Ovary (tissue), 7 donors: ENCODE measurements at regions not wholly inside any gene's neighbourhood (a gene's known extent, or its start where the extent isn't known, plus 50 kb on each side); places are given as distances from the start of the nearest gene placed in this dataset.

ENCODE experiments used
- DNase-seq, 5 donors: peaks; one replicate each; pipeline ENCODE4 v3.0.0-alpha.2; 2019 to 2020
- H3K27ac ChIP-seq, 2 donors: fragments of 200-600 bp; one replicate each; pipeline versions ENCODE4 v1.5.1 to v1.8.0; 2019 to 2022
- H3K27me3 ChIP-seq: fragments of 200-600 bp; one replicate; pipeline ENCODE4 v1.8.0; 2022
- H3K36me3 ChIP-seq: fragments of 200-600 bp; sonication (generic); one replicate; pipeline ENCODE4 v1.5.1; 2019
- H3K4me1 ChIP-seq: one replicate; pipeline ENCODE4 v1.8.1; 2013; ENCODE audit warnings: mild to moderate bottlenecking, moderate library complexity; ENCODE audit not compliant: insufficient read depth
- H3K4me3 ChIP-seq: fragments of 200-600 bp; sonication (generic); one replicate; pipeline ENCODE4 v1.5.1; 2017
- H3K9me3 ChIP-seq, 2 donors: fragments of 200-600 bp in 1 of 2; sonication (generic) in 1 of 2; one replicate each; pipeline versions ENCODE4 v1.5.1 to v1.8.1; 2013 to 2019; ENCODE audit warnings: mild to moderate bottlenecking in 1 of 2, moderate library complexity in 1 of 2
- CTCF ChIP-seq, 3 donors: fragments of 450-650 bp in 2 of 3; fragments of 200-600 bp in 1 of 3; IDR thresholded peaks; one replicate each; pipeline versions ENCODE4 v1.5.1 to v1.8.0; 2016 to 2022; ENCODE audit warnings: antibody characterized with exemption in 3 of 3, mild to moderate bottlenecking in 1 of 3
- EP300 ChIP-seq: sonication (generic); formaldehyde crosslinking; IDR thresholded peaks from one replicate; pipeline ENCODE4 v1.6.1; 2017; ENCODE audit warnings: antibody characterized with exemption
- POLR2A ChIP-seq: fragments of 450-650 bp; IDR thresholded peaks from one replicate; pipeline ENCODE4 v1.6.1; 2017; ENCODE audit warnings: antibody characterized with exemption, mild to moderate bottlenecking, moderate library complexity
- WGBS, 3 donors: extraction: QIAGEN DNeasy Blood & Tissue Kit in 1 of 3; methylation state at CpG; one replicate each; pipeline versions ENCODE4 v1.1.5 to v1.1.7; 2013 to 2017; 5-methylcytosine and 5-hydroxymethylcytosine counted together
- intact Hi-C, 4 donors: fragments of 100-400 bp; cut with DNase I; formaldehyde crosslinking; loops; one replicate each; pipeline versions ENCODE4 v1.11.0 to v1.15.1; 2022 to 2023
- donor health status: DM: no; HTN: no; CAD: no; lungs with moderate emphysema.
- donor health status: DM: no; HTN: no; CAD: no.
- donor health status: Bipolar disorder and iron deficiency.
- donor health status: DM: no; HTN: no; CAD: no.
- donor health status: DM: yes; HTN: yes; CAD: no.

GRCh38 chr2:222013889-222014288 lies 284.9 kb downstream of the PAX3 start:
- no peak overlapping the region for H3K4me3 ChIP-seq
- H3K27me3 ChIP-seq, result no peaks in the 10 kb centered on the region
- H3K36me3 ChIP-seq, result no peaks in the 10 kb centered on the region
- no peak overlapping the region for H3K27ac ChIP-seq
- no peak for DNase-seq
- no peak for TF ChIP-seq EP300
- no peak for TF ChIP-seq CTCF (IDR thresholded peaks at IDR 0.05)
- no peak for TF ChIP-seq POLR2A
- 92 to 97% (median 94%) methylated on average over 3 of the region's 3 CpGs for WGBS, 3 donors
- intact Hi-C loops, result no loop called here
- H3K4me1 ChIP-seq, result no peaks in the 10 kb centered on the region
- no peaks in the 10 kb centered on the region for H3K9me3 ChIP-seq

- no peak for DNase-seq
- intact Hi-C loops, result no loop called here
- Histone ChIP-seq H3K27me3 (no peaks in the 10 kb centered on the region), H3K36me3 (no peaks in the 10 kb centered on the region), H3K4me1 (no peaks in the 10 kb centered on the region), H3K4me3 (no peak overlapping the region), H3K9me3 (no peaks in the 10 kb centered on the region), H3K27ac (no peak overlapping the region)
- TF ChIP-seq POLR2A, result no peak
- no peak for TF ChIP-seq EP300
- no peak for TF ChIP-seq CTCF (IDR thresholded peaks at IDR 0.05)
- 74 to 89% (median 83%) methylated on average over 3 of the region's 3 CpGs for WGBS, 3 donors
Measured at GRCh38 chr2:222000326-222000725, 298.5 kb downstream of the PAX3 start.

GRCh38 chr2:221999717-222000116 lies 299.1 kb downstream of the PAX3 start:
- Histone ChIP-seq H3K4me3 (no peak overlapping the region), H3K27ac (no peak overlapping the region), H3K27me3 (no peaks in the 10 kb centered on the region), H3K36me3 (no peaks in the 10 kb centered on the region), H3K9me3 (no peaks in the 10 kb centered on the region), H3K4me1 (no peaks in the 10 kb centered on the region)
- intact Hi-C loops, result no loop called here
- TF ChIP-seq EP300, result no peak
- TF ChIP-seq CTCF (IDR thresholded peaks at IDR 0.05), result no peak
- TF ChIP-seq POLR2A, result no peak
- DNase-seq, result no peak
- 72 to 79% (median 76%) methylated on average over 6 of the region's 6 CpGs for WGBS, 3 donors

GRCh38 chr2:221999166-221999565 lies 299.6 kb downstream of the PAX3 start:
- 80 to 89% (median 81%) methylated on average over 2 of the region's 2 CpGs for WGBS, 3 donors
- Histone ChIP-seq H3K27me3 (no peaks in the 10 kb centered on the region), H3K27ac (no peak overlapping the region), H3K4me1 (no peaks in the 10 kb centered on the region), H3K9me3 (no peaks in the 10 kb centered on the region), H3K36me3 (no peaks in the 10 kb centered on the region), H3K4me3 (no peak overlapping the region)
- DNase-seq, result no peak
- TF ChIP-seq POLR2A, result no peak
- no peak for TF ChIP-seq CTCF (IDR thresholded peaks at IDR 0.05)
- TF ChIP-seq EP300, result no peak
- intact Hi-C loops, result no loop called here

GRCh38 chr2:221997683-221998082 lies 301.1 kb downstream of the PAX3 start:
- no peak for TF ChIP-seq EP300
- no peak for TF ChIP-seq CTCF (IDR thresholded peaks at IDR 0.05)
- no peak for TF ChIP-seq POLR2A
- 48 to 78% (median 70%) methylated on average over 1 of the region's 1 CpG for WGBS, 3 donors

More at GRCh38 chr2:221997683-221998082, 301.1 kb downstream of the PAX3 start:
- no peaks in the 10 kb centered on the region for H3K9me3 ChIP-seq
- H3K4me3 ChIP-seq, result no peak overlapping the region
- DNase-seq, result no peak
- no peaks in the 10 kb centered on the region for H3K36me3 ChIP-seq
- no peak overlapping the region for H3K27ac ChIP-seq
- no peaks in the 10 kb centered on the region for H3K27me3 ChIP-seq
- intact Hi-C loops, result no loop called here
- no peaks in the 10 kb centered on the region for H3K4me1 ChIP-seq
